NCI-H2227 (cell line): ENCODE measurements at regions not wholly inside any gene's neighbourhood (a gene's known extent, or its start where the extent isn't known, plus 50 kb on each side); places are given as distances from the start of the nearest gene placed in this dataset.

Source experiments
- DNase-seq: peaks from one replicate; lab custom pipeline; 2025; ENCODE audit not compliant: unreplicated experiment; lab: John Stamatoyannopoulos, UW

GRCh38 chr2:11920993-11921583 lies 174.7 kb downstream of the LPIN1 start:
- DNase-seq, result peak; percentile 32

DNA sequence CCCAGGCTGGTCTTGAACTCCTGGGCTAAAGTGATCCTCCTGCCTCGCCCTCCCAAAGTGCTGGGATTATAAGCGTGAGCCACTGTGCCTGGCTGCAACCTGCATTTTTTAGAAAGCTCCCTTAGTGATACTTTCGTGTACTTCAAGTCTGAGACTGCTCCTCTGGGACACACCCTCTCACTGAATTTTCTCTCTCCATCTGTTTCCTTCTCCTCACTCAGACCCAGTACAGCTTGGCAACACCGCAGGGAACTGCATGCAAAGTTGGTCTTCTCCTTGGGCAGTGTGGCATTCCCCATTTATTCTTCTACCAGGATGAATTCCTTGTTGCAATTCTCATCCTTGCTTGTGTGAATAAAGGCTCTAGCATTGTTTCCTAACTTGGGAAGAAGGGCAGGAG lies 175.9 kb downstream of the LPIN1 start:
- no peak for DNase-seq

DNA sequence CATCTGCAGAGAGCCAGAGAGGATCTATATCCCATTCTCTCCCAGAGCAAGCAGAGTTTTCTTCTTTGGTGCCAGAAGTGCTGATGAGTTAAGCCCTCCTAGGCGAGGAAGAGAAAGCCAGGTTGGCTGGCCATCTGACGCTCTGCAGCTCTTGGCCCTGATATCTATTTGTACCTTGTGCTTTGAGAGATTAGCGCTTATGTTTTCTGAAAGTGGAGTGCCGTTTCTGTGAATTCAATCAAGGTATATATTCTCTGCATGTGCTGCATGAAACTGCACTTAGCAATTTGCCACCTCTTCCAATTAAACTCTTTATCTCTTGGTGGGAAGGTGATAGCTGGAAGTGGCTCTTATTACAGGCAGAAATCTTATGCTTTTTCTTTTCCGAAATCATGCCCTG lies 177.5 kb downstream of the LPIN1 start:
- DNase-seq, result peak; percentile 30

- no peak for DNase-seq
Measured at GRCh38 chr2:11925295-11926066, 179.0 kb downstream of the LPIN1 start.

DNA sequence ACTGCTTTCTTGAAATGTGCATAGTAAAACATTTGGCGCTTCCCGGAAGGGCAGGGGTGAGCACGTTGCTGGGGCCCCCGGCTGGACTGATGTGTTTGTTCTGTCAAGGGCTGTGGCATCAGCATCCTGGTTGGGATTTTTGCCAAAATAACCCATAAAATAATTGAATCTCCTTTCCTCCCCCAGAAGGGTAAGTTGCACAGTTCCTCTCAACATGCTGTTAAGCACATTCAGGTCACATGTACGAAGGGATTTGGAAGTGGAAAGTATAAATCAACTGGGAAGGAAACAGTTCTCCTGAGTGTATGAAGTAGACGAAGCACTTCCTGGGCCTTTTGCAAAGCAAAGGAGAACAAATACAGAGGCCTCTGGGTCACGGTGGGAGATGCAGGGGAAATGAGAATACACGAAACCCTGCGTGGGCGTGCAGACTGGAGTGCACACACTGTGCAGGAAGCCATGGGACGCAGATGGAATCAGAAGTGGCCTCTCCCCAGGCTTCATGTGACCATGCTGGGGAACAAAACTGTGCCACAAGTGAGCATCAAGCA lies 183.9 kb downstream of the LPIN1 start:
- DNase-seq, result no peak

DNA sequence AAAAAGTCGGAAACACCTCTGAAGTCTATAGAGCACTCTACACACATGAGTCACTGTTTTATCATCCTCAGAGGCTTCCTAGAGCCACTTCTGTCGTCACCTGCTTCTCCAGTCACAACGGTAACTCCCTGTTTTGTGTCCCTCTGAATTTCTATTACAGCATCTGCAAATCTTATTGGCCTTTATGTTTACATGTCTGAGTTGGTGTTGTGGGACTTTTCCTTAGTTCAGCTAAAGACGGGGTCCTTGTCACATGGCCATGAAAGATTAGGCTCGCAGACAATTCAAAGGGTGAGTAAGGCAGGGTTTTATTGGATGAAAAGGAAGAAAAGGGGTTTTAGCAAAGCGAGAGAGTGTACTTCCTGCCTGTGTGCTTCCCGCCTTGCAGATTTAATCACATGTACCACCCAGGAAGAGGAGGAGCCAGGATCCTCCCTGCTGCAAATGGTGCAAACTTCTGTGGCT lies 185.6 kb downstream of the LPIN1 start:
- no peak for DNase-seq

GRCh38 chr2:11932962-11933361 lies 186.5 kb downstream of the LPIN1 start:
- DNase-seq, result no peak

- DNase-seq, result no peak
Measured at GRCh38 chr2:11933854-11934253, 187.4 kb downstream of the LPIN1 start.

DNA sequence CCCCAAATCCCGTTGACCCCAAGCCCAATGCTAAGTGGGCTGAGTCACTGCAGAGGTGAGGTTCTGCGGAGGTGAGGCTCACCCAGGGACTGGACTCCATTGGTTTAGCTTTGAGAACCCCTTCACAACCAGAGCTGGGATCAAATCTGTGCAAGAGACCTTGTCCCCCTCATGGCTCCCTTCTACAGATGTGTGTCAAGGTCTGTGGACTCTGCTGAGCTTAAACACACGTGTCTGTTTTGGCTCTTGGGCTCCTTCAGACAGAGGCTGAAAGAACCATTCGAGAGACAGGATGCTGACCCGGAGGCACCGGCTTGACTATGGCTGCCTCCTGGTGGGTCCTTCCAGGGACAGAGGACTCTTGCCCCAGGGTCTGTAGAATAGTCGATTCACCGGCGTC lies 190.3 kb downstream of the LPIN1 start:
- DNase-seq, result no peak

DNA sequence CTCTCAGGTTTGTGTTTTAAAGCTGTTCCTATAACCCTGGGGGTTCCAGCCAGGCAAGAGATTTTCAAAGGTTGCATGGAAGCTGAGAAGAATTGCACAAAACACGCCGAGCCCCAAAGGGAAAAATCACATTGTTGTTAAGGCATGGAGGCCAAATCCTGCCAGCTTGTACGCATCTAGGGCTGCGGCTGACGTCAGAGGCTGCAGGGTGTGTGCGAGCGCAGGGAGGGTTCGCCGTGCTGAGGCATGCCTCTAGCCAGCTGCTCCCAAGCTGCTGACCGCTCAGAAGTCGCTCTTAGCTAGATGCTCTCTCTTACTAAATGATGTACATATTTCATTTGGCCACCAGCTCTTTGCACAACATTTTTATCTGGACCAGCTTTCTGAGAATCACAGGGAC lies 191.8 kb downstream of the LPIN1 start:
- DNase-seq, result peak; percentile 79

- no peak for DNase-seq
Measured at GRCh38 chr2:11939523-11939922, 193.1 kb downstream of the LPIN1 start.

DNA sequence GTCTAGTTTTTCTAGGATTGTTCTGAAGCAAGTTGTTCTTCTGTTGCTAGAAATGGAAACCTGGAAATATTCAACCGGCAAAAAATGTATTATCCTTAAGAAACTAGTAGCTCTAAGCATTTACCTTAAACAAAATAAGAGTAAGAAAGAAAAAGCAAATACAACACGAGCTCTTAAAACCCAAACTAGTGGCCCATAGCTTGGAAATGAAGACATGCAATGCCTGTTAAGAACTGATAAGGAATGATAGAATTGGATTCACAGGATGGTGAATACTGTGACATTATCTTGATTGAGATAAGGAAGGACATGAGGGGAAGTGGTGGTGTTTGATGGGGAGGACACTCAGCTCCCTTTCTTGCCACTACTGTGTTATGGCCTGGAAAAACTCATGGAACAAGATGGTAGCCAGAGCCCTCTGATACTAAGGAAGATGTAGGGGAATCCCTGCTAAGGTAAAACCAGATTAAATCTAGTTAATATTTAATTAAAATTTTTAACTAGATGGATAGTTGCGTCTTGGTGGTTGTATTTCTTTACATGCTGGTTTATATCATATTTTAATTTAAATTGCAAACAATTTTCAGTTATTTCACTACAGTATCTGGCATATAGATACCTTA lies 193.8 kb downstream of the LPIN1 start:
- no peak for DNase-seq

DNA sequence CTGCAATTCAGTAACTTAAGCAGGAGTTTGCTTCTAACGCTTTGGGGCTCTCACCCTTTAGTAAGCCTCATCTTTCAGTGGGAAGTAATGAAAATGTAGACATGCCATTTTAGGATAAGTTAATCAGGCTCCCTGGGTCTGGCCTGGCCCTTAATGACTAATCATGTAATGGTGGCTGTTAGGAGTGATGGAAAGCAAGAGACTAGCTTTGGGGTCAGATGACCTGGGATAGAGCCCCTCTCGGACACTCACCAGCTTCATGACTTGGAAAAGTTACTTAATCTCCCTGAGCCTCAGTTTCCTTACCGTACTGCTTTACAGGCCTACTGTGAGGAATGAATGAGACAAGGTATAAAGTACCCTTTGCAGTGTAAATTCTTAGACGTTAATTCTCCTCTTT lies 194.4 kb downstream of the LPIN1 start:
- DNase-seq, result no peak

DNA sequence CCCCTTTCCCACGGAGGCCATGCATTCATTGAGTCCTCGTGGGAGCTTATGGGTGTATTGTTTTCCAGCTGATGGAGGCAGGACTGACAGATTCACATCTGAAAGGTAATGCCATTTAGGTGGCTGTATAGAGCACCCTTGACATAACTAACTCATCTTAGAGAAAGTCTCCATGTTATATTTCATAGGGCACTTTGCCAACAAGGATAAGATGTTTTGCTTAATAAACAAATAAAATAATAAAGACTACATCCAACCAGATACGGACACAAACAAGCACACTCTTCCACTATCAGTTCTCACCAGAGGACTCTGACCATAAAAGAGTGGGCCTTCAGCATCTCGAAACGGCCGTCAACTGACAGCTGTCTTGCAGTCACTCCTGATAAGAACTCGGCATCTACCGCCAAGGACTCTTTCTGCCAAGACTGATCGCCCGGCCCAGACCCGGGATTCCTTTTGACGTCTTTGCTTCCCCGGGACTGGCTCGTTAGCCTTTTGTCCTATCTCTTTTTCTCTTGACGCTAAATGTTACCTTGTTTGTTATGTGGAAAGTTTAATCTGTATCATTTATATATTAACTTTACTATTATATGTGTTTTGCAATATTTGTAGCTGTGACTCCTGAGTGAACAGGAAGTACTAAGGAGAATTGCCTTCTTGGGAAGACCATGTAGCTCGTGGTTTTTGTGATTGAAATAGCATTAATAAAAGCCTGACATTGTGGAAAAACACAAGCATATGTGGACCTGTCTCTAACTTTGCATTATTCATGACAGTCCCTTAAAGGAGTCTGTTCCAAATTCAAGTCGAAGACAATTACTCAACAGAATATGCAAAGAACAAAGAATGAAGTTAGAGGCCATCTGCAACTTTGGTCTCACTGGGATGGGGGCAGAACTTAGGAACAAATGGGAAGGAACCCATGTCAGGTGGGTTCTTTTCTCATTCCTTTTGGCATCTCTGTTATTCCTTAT lies 195.1 kb downstream of the LPIN1 start:
- DNase-seq, result no peak

DNA sequence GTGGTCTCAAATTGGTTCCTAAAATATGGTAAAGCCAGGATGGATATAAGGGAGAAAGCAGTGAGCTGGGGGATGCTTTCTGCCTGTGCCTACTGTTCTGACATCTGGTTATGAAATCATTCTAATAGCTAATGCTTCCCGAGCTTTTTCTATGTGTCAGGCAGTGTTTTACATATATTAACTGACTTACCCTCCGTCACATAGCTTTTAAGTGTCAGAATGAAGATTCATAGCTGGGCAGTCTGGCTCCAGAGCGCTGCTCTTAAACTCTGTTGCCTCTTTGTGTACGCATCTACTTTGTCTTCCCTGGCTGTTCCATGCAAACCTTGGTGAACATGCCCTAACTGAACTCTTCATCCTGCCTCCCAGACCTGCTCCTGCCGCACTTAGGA lies 195.7 kb downstream of the LPIN1 start:
- no peak for DNase-seq

DNA sequence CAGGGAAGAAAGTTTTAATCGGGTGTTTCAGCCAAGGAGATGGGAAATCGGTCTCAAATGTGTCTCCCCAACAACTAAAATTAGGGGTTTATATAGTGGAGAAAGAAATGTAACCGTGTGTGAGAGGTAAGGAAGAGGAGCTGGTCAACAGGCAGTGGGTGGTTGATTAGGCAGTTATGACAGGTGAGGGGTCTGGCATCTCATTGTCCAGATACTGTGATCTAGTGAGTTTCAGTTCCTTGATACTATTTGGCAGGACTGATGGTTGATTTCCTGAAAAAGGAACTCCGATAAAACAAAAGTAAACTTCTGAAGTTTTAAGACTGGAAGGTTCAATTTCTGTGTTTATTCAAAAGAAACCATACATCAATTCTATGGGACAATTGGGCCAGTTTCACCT lies 197.9 kb downstream of the LPIN1 start:
- no peak for DNase-seq

- no peak for DNase-seq
Measured at GRCh38 chr2:11945139-11946126, 199.0 kb downstream of the LPIN1 start.

DNA sequence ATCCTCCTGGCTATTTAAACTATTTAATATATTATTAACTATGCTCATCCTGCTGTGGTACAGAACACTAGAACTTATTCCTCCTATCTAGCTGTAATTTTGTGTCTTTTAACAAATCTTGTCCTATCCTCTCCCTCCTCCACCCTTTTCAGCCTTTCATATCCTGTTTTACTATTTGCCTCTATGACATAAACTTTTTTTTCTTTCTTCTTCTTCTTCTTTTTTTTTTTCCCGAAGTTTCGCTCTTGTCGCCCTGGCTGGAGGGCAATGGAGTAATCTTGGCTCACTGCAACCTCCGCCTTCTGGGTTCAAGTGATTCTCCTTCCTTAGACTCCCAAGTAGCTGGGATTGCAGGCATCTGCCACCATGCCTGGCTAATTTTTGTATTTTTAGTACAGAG lies 201.5 kb downstream of the LPIN1 start:
- no peak for DNase-seq

GRCh38 chr2:11949732-11950523 lies 203.5 kb downstream of the LPIN1 start:
- no peak for DNase-seq
